NCI-H524 treated with DMSO at 0.1 percent for 48 hours (cell line): ENCODE measurements at regions not wholly inside any gene's neighbourhood (a gene's known extent, or its start where the extent isn't known, plus 50 kb on each side); places are given as distances from the start of the nearest gene placed in this dataset.

Experiments
- DNase-seq: peaks from one replicate; lab custom pipeline; 2025; lab: John Stamatoyannopoulos, UW

GRCh38 chr9:89969881-89970639 is 365.2 kb downstream of the GADD45G start:
- DNase-seq = no peak

- no peak for DNase-seq
Measured at GRCh38 chr9:89970701-89971100, 365.9 kb downstream of the GADD45G start.

GRCh38 chr9:89972535-89972934 is 367.7 kb downstream of the GADD45G start:
- no peak for DNase-seq

- DNase-seq = no peak
Measured at GRCh38 chr9:89974582-89974981, 369.8 kb downstream of the GADD45G start.

GRCh38 chr9:89975024-89975423 is 370.2 kb downstream of the GADD45G start:
- DNase-seq = no peak

- no peak for DNase-seq
Measured at GRCh38 chr9:89975630-89976029, 370.8 kb downstream of the GADD45G start.

- DNase-seq = no peak
Measured at GRCh38 chr9:89978185-89978584, 373.4 kb downstream of the GADD45G start.

GRCh38 chr9:89980600-89980999 is 375.8 kb downstream of the GADD45G start:
- no peak for DNase-seq

- no peak for DNase-seq
Measured at GRCh38 chr9:89982016-89982415, 377.2 kb downstream of the GADD45G start.

- DNase-seq = no peak
Measured at GRCh38 chr9:89983411-89983810, 378.6 kb downstream of the GADD45G start.

- DNase-seq = no peak
Measured at GRCh38 chr9:89984214-89984613, 379.4 kb downstream of the GADD45G start.

GRCh38 chr9:89985068-89985467 is 380.3 kb downstream of the GADD45G start:
- no peak for DNase-seq

GRCh38 chr9:89986190-89986589 is 381.4 kb downstream of the GADD45G start:
- DNase-seq = no peak

GRCh38 chr9:89988458-89988857 is 383.6 kb downstream of the GADD45G start:
- no peak for DNase-seq

GRCh38 chr9:89991204-89991790 is 386.5 kb downstream of the GADD45G start:
- no peak for DNase-seq

GRCh38 chr9:89992326-89993198 is 387.8 kb downstream of the GADD45G start:
- no peak for DNase-seq

GRCh38 chr9:89993678-89994630 is 389.1 kb downstream of the GADD45G start:
- DNase-seq = no peak

- no peak for DNase-seq
Measured at GRCh38 chr9:89994988-89995613, 390.3 kb downstream of the GADD45G start.

- DNase-seq = no peak
Measured at GRCh38 chr9:89996116-89996515, 391.3 kb downstream of the GADD45G start.

GRCh38 chr9:89996773-89997172 is 392.0 kb downstream of the GADD45G start:
- no peak for DNase-seq

GRCh38 chr9:89998633-89999032 is 393.8 kb downstream of the GADD45G start:
- DNase-seq = no peak
